ENCODE measurements at regions not wholly inside any gene's neighbourhood (a gene's known extent, or its start where the extent isn't known, plus 50 kb on each side); places are given as distances from the start of the nearest gene placed in this dataset.

GRCh38 chr2:44825702-44826101, 115.8 kb upstream of the SIX3 start:
- DNase-seq: peak; percentile 51

GRCh38 chr2:44826601-44827000, 114.9 kb upstream of the SIX3 start:
- DNase-seq: no peak

- DNase-seq: no peak
Measured at GRCh38 chr2:44829771-44830170, 111.7 kb upstream of the SIX3 start.

- no peak for DNase-seq
Measured at GRCh38 chr2:44833171-44834069, 108.1 kb upstream of the SIX3 start.

- DNase-seq: no peak
Measured at GRCh38 chr2:44834656-44835055, 106.8 kb upstream of the SIX3 start.

GRCh38 chr2:44836174-44836573, 105.3 kb upstream of the SIX3 start:
- no peak for DNase-seq

GRCh38 chr2:44836916-44837315, 104.6 kb upstream of the SIX3 start:
- no peak for DNase-seq

GRCh38 chr2:44838116-44838790, 103.2 kb upstream of the SIX3 start:
- no peak for DNase-seq

- DNase-seq: no peak
Measured at GRCh38 chr2:44839370-44839769, 102.1 kb upstream of the SIX3 start.

GRCh38 chr2:44839771-44840502, 101.6 kb upstream of the SIX3 start:
- no peak for DNase-seq

GRCh38 chr2:44840503-44840850, 101.0 kb upstream of the SIX3 start:
- DNase-seq: no peak

- DNase-seq: no peak
Measured at GRCh38 chr2:44843086-44843485, 98.4 kb upstream of the SIX3 start.

- DNase-seq: no peak
Measured at GRCh38 chr2:44843641-44844310, 97.7 kb upstream of the SIX3 start.

GRCh38 chr2:44844651-44845270, 96.7 kb upstream of the SIX3 start:
- DNase-seq: no peak

GRCh38 chr2:44848026-44848425, 93.5 kb upstream of the SIX3 start:
- DNase-seq: no peak

- no peak for DNase-seq
Measured at GRCh38 chr2:44850016-44850415, 91.5 kb upstream of the SIX3 start.

GRCh38 chr2:44851518-44851917, 90.0 kb upstream of the SIX3 start:
- no peak for DNase-seq

GRCh38 chr2:44852594-44852993, 88.9 kb upstream of the SIX3 start:
- DNase-seq: no peak

- DNase-seq: no peak
Measured at GRCh38 chr2:44859337-44859736, 82.2 kb upstream of the SIX3 start.

- no peak for DNase-seq
Measured at GRCh38 chr2:44866152-44866551, 75.3 kb upstream of the SIX3 start.

- peak; percentile 26 for DNase-seq
Measured at GRCh38 chr2:44869761-44870160, 71.7 kb upstream of the SIX3 start.

GRCh38 chr2:44877417-44877816, 64.1 kb upstream of the SIX3 start:
- DNase-seq: no peak
